Activated CD4-positive, alpha-beta T cell treated with anti-CD3 and anti-CD28 coated beads, Interleukin-2, amount 50 U/mL, for 16 hours (primary cell): ENCODE measurements at regions not wholly inside any gene's neighbourhood (a gene's known extent, or its start where the extent isn't known, plus 50 kb on each side); places are given as distances from the start of the nearest gene placed in this dataset.

Experiments
- DNase-seq: peaks from one replicate; pipeline ENCODE4 v3.0.0-alpha.2; 2020

DNA sequence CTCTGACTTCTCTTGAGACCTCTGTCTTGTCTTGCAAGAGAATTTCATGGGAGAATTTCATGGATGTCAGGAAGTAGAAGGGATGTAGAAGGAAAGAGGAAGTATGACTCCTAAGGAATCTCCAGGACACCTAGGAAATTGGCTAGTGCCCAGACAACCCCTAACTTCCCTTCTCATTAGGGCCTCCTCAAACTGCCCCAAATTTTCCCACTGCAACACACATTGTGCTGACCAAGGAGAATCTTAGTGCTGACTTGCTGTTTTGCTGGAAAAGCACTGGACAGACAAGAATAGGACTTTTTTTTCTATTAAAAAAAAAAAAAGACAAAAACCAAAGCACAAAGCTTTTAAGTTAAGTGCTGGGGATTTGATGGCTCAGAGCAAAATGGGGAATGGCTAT lies 236.1 kb upstream of the CADM1 start:
- DNase-seq, result no peak

DNA sequence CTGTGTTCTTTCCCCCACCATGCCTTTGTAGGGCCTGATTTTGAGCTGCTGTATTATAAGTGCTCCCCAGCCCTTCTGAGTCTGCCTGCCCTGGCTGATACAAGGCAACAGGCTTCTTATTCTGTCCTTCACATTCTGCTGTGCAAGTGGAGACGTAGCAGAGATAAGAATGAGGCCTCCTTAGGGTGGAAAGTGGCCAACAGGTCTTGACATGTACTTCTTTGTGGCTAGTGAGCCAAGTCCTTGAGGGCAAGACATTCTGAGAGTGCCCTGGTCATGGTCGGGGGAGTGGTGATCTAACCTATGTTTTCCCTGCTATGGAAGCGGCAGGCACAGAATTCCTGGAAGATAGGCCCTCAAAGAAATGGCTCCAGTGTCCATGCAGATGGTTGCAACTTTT lies 235.7 kb upstream of the CADM1 start:
- DNase-seq, result no peak

DNA sequence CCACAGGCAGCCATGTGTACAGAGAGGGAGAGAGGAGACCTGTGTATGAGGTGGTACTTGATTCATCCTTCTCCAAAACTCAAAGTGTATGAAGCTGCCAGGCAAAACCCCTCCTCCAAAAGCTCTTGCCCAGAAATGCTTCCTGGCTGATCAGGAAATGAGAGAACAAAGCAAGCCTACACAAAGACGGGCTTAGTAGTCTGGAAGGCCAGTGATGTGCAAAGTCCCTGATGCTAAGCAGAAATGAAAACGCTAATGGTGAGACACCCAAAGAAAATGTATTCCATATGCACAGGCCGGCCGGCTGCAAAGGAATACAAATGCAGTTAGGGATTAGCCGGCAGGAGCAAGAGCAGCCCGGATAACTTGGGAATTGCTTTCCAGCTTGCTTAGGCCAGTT lies 234.9 kb upstream of the CADM1 start:
- no peak for DNase-seq

DNA sequence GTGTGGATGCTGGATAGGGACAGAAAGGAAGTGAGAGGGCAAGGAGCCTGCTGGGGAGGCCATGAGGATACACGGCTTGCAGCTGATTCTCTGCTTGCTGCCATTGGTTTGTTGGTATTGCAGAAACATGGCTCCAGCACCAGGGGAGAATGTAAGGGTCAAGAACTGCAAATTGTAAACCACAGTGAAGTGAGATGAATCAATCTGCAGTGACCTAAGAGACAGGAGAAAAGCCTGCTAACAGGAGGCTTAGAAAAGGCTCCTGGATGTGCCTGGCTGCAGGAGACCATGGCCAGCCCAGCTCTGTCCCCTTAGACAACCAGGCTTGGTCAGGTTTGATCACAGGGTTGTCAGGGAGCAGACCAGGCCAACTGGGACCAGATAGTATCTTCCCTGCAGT lies 233.7 kb upstream of the CADM1 start:
- DNase-seq, result no peak

DNA sequence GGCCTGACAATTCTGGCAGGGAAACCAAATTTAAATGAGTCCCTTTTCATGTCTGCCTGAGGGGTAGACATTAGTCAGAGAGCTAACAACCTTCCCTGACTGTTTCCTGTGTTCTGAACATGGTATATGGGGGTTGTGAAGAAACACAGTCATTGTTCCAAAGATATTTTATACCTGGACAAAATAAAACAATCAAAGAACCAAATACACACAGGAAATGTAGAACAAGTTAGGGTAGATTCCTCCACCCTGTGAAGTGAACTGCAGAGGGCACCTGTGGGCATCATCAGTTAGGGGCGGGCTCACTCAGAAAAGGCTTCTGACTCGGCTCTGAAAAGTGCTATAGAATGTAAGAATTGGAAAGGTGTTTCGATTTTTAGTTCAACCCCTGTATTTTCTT lies 231.9 kb upstream of the CADM1 start:
- DNase-seq, result no peak

DNA sequence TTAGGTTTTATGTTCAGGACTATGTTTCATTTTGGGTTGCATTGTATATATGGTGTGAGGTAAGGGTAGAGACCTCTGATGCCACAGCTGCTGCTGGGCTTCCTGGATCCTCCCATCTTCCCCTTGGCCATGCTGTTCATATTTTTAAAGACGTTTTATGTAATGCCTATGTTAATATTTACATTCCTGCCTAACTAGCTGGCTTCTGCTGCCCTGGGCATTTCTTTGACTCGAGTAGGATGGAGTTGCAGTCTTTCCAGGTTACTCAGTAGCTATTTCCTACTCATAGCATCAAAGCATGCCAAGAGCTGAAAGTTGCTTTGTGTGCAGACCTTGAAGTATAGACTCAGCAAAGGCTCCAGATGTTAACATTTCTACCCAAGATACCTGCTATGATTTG lies 220.5 kb upstream of the CADM1 start:
- DNase-seq, result no peak

DNA sequence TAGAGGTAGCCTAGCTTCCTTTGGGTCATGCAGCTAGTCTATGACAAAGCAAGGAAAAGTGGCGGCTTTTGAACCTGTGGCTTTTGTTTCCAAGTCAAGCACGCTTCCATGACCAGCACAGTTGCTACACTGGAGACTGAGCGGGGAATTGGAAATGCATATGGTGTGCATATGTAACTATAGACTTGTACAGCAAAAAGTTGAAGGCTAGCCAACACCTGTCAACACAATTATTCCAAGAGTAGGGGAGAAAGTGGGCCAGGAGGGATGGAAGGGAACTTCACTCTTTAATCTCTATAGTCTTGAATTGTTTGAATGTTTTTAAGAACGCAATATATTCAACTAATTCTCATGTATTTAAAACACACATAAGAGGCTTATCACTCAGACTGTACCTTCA lies 218.5 kb upstream of the CADM1 start:
- DNase-seq, result no peak

DNA sequence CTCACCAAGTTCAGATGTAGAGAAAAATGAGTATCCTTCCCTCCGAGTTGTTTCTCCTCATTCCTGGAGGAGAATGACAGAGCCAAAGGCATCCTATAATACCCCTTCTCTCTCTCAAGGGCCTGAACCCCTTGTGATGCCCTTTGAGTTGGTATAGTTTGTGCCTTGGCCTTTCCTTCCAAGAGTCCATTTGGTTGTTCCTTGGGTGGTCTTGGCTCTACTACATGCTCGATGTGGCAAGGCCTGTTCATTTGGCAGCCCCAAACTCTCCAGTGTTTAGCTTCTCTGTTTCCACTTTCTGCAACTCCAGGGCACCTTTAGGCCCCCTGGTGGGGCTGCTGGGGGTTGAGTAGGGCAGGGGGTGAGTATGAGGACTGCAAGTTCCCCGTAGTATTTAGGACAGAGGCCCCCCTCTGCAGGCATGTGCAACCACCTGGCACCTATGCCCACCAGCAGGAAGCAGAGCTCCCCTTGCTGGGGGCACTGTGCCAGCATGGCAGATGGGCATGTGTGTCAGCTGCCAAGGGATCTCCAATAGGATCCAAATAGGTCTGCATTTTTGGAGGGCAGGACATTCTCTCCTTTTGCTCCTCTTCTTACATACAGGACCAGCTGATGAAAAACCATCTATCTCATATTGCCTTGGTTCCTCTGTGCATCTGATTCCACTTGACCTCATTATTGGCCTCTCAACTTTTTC lies 217.2 kb upstream of the CADM1 start:
- DNase-seq, result no peak

DNA sequence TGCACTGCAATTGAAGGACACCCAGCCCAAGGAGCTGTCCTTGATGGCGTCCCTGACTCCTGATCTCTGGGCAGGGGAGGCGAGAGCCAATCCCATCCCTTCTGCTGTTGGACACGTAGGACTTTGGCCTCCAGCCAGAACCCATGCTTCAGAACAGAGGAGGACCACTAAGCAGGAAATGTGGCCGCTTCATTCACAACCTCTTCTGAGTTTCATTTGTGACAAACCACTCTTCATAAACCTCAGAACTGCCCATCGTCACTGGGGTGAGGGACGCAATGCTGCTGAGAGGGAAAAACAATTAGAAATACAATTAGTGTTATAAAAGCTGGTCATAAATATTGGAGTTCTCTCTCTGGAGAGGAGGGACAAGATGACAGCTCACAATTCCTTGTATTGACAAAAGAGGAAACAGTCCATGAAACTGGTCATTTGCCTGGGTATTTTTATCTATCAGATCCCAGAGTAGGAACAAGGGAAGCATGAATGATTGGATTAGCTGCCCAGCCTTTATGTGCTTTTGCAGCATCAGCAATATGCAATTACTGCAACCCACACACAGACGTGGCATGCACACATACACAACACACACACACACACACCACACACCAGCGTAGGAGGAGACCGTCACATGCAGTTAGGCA lies 216.5 kb upstream of the CADM1 start:
- no peak for DNase-seq

DNA sequence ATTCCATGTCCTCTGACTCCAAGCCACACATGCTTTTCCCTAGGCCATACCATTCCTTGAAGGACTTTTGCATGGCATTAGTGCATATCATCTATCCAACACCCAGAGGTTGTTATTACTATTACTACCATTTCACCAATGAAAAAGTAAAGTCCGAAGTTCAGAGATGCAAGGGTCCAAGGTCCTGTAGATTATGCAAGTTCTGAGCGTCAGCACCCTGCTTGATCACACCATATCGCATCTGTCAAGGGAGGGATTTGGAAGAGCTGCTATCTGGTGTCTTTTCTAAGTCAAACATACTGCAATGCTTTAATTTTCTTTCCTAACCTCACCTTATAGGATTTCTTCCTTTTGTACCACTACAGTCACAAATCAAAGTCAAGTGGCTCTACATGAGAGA lies 214.7 kb upstream of the CADM1 start:
- DNase-seq, result no peak

DNA sequence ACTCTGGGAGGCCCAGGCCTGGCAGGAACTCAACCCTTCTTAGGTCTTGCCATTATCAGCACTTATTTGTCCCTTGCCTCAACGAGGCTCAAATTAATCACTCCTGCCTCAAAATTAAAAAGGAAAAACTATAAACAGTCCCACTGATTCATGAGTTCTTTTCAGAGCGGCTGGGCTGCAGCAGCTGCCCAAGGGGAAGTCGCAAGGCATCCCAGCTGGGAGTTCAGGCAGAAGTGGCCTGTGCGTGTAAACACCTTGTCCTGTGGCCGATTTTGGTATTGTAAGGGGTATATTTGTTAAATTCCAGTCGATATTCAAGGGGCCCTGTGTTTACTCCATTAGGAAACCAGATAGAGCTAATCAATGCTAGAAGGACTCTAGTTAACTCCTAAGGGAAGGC lies 213.9 kb upstream of the CADM1 start:
- DNase-seq, result no peak

DNA sequence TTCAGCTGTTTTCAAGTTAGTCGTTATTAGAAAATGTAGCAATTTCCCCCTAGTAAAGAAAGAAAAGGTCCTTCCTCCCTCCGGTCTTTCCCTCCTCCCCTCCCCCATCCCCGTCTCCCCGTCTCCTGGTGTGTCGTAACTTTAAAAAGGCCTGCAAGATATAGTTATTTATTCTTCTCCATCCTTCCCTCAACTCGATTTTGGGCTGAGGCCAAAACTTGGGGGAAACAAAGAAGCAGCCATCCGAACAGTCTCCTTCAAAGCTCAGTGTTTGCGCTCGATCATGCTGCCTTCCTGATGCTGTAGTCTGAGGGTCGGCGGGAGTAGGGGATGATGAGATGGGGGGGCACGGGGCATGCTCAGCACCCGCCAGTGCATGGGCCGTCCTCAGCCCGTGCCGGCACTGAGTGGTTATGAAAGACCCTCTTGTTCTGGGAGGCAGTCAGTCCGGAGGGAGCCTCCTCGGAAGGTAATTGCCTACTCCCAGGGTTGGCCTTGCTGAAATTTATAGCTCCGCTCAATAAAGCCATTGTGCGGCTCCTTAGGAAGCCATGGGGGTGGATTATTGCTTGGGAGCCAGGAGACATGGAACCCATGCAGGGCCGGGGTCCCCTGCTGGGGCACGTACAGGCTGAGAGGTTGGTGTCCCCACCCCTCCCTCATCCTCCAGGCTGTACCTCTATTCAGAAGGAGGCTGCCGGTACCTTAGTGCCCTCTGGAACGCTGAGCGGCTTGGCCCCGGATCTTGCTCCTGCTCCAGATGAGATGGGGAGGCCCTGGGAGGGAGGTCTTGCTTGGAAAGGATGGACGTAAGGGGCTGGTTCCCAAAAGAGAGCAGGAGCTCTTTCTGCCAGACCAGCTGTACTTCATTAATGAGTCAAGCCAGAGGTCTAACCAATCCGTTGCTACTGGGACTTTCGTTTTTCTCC lies 212.7 kb upstream of the CADM1 start:
- DNase-seq, result no peak

DNA sequence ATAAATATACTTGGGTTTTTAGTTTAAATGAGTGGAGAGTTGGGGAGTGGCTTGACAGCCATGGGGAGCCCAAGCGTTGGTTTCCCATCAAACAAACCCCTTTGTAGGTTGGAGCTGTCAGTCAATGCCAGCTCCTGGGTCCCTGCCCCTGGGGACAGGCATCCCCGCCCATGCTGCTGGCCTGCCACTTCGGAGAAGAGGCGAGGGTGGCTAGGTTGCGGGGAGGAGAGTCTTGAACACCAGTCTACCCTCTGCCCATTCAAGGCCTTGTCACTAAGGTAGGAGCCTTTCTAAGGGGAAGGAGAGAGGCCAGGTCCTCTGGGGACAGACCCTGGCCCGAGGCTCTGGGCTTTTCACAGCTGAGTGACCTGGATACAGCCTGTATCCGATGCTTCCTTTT lies 211.9 kb upstream of the CADM1 start:
- DNase-seq, result no peak

DNA sequence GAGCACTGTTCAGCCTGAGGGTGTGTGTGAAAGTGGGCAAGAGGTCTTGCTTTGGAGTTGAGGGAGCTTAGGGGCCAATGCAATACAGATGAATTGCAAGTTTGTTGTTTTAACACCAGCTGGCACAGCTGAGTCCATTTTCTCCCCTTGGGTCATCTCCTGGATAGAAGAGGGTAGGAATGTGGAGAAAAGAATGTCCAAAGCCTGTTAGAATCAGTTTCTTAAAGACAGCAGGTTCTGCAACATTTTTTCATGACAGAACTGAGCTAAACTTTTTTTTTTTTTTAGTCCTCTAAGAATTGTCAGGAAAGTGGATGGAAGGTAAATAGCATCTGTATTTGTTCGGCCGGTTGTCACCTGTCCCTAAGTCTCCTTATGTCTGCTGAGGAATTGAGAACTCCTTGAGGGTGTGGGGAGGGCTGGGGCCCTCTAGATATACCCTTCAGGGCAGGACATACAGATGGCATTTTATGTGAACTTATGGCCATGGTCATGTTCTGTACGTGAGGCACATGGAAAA lies 211.1 kb upstream of the CADM1 start:
- DNase-seq, result no peak

DNA sequence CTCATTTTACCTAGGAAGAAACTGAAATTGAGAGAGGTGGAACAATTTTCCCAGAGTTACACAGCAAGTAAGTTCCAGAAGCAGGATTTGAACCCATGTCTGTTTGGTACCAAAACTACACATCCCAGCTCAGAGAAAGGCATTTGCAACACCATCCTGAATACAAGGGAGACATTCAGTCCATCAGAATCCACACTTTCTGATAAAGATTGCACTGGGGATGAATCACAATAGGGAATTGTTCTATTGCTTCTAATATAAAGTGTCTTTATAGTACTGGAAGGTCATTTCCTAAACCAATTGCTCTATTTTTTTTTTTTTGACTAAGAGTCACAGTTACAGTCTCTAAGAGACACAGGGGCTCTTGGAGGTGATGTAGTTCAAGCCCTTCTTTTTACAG lies 208.1 kb upstream of the CADM1 start:
- no peak for DNase-seq

DNA sequence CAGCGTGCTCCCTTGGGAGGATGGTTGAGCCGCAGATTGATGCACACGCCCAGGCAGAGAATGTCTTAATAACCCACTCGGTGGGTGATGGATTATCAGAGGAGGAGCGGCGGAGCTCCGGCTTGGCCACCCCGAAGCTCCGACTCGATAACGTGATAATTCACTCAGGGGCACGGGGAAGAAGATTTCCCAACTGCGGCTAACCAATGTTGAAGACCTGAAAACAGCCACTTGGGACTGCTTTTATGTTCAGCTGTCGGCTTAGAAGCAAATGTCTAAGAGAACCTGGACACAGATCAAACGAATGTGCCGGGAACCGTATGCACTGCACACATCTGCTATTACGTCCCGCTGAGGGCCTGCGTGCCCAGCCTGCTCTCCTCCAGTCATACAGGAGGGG lies 206.8 kb upstream of the CADM1 start:
- DNase-seq, result no peak

DNA sequence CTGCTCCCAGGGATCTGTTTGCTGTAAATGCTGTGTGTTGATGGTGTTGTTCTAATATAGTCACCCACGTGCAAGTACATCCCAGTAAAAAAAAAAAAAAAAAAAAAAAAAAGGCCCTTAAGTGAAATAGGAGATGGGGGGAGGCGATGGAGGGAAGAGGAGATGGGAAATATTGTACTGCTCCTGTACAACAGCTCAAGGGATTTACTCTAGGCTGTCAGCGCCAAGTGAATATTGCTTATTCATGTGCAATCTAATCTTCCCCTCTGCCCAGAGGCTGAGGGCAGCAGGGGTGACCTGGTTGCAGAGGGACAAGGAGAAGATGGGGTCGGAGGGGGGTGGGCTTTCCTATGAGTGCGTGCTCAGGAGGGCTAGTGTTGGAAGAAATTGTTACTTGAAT lies 206.2 kb upstream of the CADM1 start:
- no peak for DNase-seq

DNA sequence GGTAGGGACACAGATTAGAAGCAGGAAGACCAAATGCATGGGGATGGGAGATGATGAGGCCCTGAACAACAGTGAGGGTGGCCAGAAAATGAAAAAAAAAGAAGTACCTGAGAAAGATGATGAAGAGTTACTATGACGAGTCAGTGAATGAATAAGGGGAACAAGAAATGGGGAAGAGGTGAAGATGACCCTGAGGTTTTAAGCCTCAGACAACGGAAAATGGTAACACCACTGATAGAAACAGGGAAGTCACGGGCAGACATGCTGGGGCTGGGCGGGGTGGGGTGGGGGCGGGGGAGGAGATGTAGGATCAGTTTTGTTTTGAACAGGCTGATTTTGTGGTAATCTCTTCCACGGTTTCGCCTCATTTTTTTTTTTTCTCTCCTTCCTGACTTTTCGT lies 205.1 kb upstream of the CADM1 start:
- no peak for DNase-seq

DNA sequence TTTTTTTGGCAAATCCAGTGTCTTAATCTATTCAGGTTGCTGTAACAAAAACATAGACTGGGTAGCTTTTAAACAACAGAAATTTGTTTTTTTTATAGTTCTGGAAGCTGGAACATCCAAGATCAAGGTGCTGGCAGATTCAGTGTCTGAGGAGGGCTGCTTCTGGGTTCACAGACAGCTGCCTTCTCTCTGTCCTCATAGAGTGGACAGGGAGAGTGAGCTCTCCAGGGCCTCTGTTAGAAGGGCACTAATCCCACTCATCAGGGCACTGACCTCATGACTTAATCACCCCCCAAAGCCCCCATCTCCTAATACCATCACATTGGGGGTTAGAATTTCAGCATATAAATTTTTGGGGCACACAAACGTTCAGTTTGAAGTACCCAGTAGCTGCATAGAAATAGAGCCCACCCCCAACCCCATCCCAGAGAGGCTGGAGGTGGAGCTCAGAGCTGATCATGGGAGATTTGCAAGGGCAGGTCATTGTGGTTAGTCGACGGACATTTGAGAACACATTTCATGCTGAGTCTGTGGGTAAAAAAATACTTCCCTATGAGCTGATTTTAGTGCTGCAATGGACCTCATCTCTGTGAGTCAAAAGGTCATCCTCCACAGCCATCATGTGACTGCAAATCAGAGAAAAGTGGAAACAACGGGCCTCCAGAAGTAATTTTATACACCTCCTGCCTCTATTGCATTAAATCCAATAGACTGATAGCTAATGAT lies 203.1 kb upstream of the CADM1 start:
- DNase-seq, result no peak

DNA sequence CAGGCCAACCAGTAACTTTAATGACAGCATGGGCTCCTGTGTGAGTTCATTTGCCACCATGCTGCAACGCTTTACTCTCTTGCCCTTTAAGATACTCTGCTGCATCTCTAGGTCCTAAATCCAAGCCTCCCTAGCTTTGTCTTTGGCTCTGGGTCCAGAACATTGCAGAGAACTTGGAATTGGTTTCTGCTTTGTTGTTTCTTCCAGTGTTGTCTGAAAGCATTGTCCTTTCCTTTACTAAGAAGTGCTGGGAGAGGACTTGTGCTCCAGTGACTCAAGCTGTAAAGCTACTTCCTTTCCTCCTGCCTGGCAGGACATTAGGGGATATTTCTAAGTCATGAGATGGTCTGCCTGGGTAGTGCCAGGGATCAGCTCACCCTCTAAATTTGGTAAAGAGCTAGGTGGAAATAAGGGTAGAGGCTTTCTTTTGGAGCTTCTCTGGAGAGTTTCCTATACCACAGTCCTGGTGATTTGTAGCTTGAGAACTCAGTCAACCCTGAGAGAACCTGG lies 202.5 kb upstream of the CADM1 start:
- no peak for DNase-seq

DNA sequence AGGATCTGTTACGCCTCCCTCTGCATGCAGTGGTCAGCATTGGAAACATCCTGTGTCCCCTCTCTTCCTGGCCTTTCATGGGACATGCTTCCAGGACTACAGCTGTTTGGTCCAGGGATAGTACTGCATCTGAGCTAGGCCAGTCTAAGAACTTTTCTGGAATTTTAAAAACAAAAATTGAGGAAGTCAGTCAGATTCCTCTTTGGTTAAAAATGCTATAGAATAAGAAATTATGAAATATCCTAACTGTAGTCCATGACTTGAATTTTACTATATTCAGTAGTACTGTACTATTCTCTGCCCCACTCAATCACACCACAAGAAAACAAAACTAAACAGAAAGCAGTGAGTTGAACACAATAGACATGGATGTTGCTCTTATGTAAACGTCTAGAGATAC lies 201.0 kb upstream of the CADM1 start:
- no peak for DNase-seq

DNA sequence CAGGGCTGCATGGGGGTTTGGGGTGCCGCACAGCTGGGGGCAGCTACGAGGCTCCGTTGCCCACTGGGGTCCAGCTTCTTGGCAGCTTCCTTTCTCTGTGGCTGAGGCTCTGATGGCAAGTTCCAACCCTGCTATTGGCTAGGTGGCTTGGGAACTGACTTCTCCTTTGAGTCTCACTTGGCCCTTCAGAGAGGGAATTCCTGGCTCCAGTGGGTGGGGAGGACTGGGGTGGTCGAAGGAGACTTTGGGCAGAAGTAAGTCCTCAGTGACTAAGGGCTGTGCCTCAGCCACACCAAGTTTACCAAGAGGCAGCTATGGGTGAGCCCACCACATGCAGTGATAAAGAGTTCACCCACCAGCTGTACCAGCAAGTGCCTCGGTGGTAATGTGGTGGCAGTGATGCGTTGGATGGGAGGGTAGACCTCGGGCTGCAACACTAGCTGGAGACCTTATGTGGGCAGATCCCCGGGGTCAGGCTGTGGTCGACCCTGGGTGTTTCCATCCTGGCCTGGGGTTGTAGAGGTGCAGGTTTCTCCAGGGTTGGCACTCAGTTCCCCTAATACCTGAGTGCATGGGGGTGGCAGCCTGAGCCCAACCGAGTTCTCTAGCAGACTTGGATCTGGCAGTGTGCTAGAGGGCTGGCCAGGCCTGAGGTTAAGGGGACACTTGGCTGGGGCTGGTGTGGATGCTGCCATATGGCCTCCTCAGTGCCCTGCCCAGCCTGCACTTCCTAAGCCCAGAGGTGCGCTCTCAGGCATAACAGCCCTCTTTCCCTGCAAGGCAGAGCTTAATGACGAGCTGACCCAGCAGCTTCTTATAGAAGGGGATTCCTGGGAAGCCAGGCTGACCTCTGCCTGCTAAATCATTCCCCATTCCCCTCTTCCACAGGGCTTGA lies 197.0 kb upstream of the CADM1 start:
- no peak for DNase-seq
